SK-MEL-5 (cell line): ENCODE measurements at regions not wholly inside any gene's neighbourhood (a gene's known extent, or its start where the extent isn't known, plus 50 kb on each side); places are given as distances from the start of the nearest gene placed in this dataset.
A peak's percentile ranks its signal among the peaks of the same experiment; 100 is the strongest.
"Not testable (repeated sequence)": the region's sequence is repeated elsewhere in the genome, so short reads cannot be mapped to it uniquely, and the experiment has no call there.

ENCODE experiments used
- DNase-seq: peaks from one replicate; pipeline ENCODE4 v3.0.0-alpha.2; 2016; ENCODE audit warnings: low read depth, low spot score
- in situ Hi-C: cut with HindIII; loops from 2 replicates; pipeline ENCODE4 v1.10.0; 2016; ENCODE audit warnings: low sequenced_read_pairs, high pct_unique_total_duplicates, low pct_unique_long_range_greater_than_20kb

DNA sequence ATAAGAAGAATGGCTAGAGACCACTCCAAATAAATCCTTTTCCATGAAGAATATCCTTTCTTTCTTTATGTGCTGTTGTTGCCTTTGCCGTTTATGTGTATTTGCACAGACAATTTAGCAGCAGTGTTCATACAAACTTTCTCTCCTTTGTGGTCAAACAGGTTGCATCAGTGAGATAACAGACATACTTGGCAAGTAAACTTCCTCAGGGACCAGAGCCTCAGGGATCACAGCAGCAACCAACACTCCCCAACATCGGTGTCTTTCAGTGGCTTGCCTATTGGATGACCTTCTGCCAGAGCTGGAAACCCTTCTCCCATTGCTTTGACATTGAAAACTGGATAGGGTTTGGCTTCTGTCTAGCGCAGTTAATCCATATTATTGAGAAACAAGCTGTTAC, 252.2 kb downstream of the BTG1 start:
- in situ Hi-C loops = no loop called here
- no peak for DNase-seq

DNA sequence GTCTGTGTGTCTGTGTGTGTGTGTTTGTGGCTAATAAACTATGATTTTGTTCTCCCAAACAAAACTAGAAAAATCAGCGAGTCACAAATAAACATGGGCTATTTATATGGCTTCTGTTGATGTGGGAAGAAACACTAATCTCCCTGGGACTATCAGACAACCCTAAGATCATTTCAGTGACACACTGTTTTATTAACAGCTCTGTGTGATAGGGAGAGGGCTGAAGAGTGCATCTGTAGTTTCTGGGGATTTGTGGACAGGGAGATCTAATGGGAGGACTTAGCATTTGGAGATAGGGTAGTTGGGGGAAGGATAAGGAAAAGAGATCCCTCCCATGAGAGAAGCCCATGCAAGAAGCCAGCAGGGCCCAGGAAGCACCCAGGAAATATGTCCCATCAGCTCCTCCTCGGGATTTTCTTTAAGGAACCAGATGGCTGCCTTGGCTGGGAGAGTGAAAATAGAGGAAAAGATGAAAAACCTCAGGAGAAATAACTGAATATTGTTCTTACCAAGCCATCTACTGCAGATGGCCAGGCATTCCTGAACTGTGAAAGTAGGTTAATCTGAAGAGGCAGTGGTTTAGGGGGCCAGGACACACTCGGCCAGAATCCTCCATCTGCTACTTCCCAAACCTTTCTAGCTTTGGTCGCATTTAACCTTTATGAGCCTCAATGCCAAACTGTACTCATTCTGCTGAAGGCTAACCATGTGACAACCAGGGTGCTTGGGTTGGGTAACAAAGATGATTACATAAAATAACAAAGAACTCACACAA, 253.4 kb downstream of the BTG1 start:
- DNase-seq = peak; percentile 9
- in situ Hi-C loops = no loop called here

DNA sequence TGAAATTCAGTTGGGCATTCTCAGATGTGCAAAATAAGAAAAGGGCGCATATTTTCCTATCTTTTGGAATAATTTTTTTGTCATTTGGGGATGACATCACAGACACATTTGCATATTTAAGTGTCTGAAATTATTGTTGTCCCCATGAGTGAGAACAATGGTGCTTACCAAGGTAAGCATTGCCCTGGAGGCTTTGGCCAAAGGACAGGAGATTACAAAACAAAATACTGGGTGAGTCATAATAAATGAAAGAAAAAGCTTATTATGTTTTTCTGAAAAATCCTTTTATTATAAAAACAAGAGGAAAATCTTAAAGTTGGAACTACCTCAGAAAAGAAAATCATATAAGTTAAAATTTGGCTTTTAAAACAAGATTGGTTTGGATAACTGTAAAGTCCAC, 254.9 kb downstream of the BTG1 start:
- in situ Hi-C loops = no loop called here
- no peak for DNase-seq

DNA sequence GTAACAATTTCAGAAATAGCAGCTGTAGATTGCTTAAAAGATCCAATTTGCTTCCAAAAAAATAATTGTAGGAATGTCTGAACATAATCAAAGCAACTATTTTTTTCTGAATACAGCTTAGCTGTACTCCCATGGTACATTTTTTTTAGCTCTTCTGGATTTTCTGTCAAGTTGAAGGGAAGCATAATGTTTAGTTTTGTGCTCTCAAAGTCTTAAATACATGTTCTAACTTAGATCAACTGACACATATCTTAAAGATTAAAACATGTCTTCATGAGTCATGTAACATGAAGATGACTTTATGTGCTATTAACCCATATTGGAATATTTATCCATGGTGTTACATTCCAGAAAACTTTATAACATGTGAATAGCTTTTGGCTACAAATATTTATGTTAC, 255.7 kb downstream of the BTG1 start:
- in situ Hi-C loops = no loop called here
- no peak for DNase-seq

DNA sequence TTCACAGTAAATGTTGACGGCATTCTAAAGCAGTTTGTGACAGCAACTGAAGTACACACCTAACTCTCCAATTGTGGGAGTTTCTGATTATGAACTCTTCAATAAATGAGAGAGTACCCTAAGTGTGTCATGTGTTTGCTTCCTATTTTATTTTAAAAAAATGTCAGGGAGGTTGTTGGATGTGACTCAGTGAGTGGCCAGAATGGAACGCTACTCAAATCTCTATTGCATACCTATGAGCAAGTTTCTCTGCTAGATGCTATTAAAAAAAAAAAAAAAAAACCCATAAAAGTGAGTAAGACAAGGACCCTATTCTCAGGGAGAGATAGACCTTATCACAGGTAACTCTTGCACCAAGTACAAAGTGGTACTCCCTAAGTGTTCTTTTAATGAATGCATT, 256.6 kb downstream of the BTG1 start:
- in situ Hi-C loops = no loop called here
- DNase-seq = no peak

DNA sequence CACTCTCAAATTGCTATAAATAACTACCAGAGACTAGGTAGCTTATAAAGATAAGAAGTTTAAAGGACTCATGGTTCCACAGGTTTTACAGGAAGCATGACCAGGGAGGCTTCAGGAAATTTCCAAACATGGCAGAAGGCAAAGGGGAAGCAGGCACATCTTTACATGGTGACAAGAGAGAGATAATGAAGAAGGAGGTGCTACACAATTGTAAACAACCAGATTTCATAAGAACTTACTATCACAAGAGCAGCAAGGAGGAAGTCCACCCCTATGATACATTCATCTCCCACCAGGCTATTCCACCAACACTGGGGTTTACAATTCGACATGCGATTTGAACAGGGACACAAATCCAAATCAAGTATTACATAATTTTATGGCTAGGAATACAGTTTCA, 257.7 kb downstream of the BTG1 start:
- in situ Hi-C loops = no loop called here

DNA sequence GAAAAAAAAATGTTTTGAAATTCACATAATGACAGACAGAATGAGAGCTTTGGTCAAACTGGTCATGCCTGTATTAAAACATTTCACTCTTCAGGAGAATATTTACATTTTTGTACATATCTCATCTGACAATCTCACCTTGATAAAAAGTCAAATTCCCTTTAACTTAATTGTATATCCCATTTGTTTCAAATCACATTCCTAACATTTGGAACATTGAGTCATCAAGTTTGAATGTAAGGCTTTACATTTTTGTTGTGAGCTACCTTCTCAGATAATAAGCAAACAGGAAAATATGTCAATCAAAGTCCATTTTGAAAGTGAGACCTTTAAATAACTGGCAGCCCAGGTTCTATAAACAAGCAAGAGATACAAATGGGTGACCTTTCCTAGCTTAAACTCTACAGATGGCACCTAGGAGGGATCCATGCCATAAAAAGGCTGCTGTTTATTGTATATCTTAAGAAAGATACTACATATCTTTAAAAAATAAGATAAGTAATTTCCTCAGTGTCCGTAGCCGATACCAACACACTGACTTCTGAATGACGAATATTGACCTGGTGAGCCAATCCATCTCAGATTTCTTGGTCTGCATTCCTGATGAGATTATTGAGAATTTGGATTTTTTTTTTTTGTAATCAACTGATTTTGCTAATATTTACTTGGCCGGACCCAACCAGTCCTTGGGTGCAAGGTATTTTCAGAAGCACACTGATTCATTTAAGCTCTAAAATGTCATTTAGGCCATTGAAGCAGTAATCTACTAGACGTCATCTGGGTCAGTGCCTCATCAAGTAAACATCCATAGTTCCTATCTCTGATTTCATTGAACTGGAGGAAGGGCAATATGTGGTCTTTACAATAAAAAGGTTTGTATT, 259.6 kb downstream of the BTG1 start:
- in situ Hi-C loops = no loop called here
- no peak for DNase-seq

More for the DNA sequence above, 257.7 kb downstream of the BTG1 start:
- no peak for DNase-seq

DNA sequence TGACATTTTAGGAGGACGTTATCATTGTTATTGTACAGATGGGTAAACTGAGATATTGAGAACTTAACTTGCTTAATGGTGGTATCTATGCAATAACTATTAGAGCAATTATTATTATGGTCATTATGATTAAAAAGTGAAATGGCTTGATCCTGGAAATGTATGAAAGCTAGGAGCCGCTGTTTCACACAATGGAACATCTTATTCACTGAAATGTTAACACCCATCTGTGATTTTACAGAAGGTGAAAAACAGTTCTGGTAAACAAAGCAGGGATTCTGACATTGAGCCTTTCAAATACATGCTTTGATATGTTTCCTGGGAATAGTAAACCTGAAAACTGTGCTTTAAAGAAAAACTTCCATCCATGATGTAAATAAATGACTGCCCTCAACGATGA, 261.4 kb downstream of the BTG1 start:
- no peak for DNase-seq
- in situ Hi-C loops = no loop called here

DNA sequence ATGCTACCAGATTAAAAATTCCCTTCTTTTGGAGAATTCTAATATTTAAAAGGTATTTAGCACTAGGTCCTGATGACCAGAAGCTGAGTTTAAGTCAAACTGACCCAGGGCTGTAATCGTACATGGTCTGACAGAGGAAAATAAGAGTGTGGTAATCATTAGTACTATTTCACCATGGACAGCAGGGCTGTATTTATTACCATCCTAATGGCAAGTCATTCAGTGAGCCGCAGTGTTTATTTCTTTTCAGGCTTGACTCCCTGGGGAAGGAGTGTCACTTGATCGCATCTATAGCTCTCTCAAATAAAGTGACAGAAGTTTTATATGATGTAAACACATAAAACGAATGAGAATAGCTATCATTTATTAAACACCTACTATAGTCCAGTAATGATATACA, 261.8 kb downstream of the BTG1 start:
- DNase-seq = no peak
- in situ Hi-C loops = no loop called here

DNA sequence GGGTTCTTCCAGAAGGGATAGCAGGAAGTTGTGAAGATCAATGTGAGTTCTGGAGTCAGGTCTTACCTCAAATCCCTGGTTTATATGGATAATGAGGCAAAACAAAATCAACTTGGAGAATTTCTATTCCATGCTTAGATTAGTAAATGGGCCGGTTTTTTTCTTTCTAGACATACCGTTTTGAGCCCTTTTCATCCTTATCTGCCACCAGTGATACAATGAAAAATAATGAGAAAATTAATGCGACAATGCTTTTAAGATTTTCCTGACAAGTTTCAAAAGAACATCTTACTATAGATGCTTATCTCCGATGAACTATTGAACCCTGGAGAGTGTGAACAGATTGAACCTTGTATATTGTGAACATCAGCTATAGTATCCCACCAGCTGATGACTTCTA, 262.7 kb downstream of the BTG1 start:
- in situ Hi-C loops = no loop called here
- no peak for DNase-seq

DNA sequence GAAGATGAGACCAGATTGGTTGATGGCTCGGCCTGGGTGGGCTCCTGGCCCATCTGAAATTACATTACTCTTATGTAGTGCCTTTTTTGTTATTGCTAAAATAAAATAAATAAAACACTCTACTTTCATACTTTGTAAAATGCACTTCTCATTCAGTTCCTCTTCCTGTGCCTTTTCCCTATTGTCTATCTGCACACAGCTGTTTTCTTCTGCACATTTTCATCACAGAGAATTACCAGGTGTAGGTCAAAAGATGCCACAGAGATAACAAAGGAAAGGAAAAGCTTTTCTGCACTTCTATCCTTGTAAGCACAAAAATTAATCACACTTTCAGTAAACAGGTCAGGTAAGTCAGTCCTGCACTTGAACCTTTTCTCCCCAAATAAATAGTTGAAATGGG, 265.1 kb downstream of the BTG1 start:
- DNase-seq = no peak
- in situ Hi-C loops = no loop called here

DNA sequence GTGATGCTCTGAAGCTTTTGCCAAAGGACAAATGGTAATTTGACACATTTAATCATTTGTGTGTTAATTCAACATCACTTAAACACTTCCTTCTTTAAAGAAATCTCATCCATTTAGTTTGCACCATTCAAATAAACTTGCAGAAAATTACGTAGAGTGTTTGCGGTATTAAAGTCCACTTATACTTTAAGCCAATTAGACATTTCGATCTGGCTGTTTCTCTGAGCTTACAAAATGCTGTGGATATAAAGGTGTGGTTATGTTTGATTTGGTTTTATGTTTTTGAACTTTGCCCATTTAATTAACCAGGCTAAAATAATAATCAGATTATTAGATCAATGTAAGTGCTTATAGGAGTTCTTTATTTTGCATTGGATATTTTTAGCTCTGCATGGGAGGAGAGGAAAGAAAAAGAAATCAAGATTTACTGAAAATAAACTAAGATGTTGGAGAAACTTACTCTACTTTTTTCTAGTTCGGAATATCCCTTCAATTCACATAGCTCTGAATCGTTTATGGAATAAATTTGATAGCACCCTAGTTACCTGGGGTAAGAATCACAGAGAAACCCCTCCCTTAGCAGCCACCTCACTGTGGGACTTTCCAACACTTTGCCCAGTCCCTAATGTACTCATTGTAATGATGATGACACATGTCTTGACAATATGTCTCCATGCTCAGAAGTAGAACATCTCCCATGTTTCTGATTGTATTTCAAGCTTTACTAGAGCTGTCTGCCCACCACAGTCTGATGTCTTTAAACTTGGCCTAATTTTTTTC, 268.0 kb downstream of the BTG1 start:
- in situ Hi-C loops = no loop called here
- no peak for DNase-seq

DNA sequence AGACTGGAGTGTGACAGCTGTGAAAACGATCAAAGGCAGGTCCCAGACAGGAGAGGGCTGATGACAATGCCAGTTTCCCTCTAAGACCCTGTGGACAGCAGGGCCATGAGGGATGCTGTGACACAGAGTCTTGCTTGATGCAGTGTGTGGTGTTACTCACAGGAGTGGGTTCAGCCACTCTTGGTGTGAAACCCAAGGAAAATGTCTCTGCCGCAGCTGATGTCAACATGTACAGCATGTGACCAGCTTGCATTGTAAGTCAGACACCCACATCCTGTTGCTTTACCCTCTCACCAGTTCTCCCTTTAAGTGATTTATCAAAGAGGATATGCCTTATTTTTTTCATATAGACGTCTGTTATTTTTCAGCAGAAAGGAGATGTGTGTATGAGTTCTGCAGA, 268.6 kb downstream of the BTG1 start:
- in situ Hi-C loops = no loop called here
- DNase-seq = peak; percentile 59

DNA sequence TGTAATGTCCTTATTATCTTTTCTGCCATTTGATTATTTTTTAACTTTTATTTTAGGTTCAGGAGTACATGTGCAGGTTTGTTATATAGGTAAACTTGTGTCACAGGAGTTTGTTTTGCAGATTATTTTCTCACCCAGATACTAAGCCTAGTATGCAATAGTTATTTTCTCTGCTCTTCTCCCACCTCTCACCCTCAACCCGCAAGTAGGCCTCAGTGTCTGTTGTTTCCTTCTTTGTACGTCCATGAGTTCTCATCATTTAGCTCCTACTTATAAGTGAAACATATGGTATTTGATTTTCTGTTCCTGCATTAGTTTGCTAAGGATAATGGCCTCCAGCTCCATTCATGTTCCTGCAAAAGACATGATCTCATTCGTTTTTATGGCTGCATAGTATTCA, 270.0 kb downstream of the BTG1 start:
- DNase-seq, in situ Hi-C loops: not testable (repeated sequence)

DNA sequence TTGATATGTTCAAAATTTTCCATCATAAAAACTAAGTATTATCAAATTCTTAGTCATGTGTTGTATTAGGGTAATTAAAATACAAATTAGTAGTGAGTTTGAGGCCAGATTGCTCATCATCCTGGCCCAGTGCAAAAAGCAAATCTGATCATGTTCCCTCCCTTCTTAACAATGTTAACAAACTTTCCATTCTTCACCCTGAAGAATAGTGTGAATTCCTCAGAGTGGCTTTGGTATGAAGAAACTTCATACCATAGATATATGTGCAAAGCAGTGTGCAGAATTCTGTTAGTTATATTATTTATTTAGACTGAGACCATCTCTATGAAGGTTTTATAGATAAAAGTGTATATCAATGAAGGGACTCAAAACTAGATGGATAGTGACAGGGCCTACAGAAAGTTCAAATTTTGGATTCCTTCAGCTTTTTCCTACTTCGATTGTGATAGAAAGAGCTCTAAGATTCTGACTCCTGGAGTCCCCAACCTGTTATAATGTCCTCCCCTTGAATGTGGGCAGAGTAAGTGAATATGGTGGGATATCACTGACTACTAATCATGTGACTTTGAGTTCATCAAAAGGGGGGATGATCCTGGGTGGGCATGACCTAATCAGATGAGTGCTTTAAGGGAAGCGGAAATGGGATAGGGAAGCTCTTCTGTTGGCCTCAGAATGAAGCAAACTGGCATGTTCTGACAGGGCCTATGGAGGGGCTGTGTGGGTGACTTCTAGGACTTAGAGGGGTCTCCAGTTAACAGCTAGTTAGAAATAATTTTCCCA, 271.4 kb downstream of the BTG1 start:
- in situ Hi-C loops = no loop called here
- DNase-seq = no peak

DNA sequence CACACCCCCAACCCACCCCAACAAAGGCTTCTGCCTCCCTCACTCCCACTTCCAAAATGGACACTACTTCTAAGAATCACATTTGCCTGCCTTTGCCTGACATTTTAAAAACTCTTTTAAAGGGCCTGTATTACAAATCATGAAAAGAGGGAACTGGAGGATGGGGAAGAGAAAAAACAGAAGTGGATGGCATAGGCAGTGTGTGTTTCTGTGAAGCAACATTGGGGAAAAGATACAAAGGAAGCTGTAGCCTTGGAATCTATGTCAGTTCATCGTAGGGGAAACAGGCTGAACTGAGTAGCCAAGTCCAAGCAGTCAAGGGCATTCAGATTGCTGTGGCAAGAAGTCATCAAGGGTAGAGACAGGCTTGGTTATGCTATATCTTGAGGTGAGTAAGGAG, 273.9 kb downstream of the BTG1 start:
- no peak for DNase-seq
- in situ Hi-C loops = no loop called here

DNA sequence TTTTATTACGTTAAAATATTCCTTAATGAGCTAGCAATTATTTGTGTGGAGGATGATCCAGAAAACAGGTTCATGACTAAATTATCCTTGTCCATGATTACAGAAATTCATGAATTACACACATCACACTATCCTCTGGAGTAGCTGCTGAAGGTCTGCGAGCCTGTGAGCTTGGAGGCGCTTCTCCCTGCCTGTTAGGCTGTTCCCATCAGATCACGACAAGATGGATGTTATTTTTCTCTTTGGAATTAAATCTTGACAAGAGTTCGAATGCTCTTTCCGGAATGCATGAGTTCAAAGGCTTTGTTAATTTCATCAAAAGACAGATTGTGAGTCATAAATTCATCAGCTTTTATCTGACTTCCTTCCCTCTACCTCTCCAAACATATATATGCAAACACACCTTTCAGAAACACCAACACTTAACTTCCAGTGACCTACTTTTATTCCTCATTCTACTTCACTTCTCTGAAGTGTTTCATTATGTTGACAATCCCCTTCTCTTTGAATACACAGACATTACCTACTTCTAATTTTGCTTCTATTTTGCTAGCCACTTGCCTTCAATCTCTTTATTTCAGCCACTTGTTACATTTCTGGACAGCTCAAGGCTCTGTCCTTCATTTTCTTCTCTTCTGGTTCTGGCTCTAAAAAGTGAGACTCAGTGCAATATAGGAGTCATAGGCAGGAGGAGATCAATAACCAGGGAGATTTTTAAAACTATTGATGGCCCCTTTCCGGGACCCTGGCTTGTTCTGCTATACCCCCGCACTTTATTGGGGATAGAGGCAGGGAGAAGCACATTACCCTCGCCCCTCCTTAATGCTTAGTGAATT, 274.6 kb downstream of the BTG1 start:
- no peak for DNase-seq
- in situ Hi-C loops = no loop called here
